ENCODE measurements at regions not wholly inside any gene's neighbourhood (a gene's known extent, or its start where the extent isn't known, plus 50 kb on each side); places are given as distances from the start of the nearest gene placed in this dataset.

- DNase-seq (ENCODE audit: low read depth), result no peak
These were observed 84.2 kb upstream of the S1PR1 start for GRCh38 chr1:101152633-101153032.

- no peak for DNase-seq (ENCODE audit: low read depth)
These were observed 85.5 kb upstream of the S1PR1 start for GRCh38 chr1:101151286-101151685.

- DNase-seq (ENCODE audit: low read depth), result no peak
These were observed 86.1 kb upstream of the S1PR1 start for GRCh38 chr1:101150670-101151069.

- DNase-seq (ENCODE audit: low read depth), result no peak
These were observed 86.6 kb upstream of the S1PR1 start for GRCh38 chr1:101150266-101150665.

- no peak for DNase-seq (ENCODE audit: low read depth)
These were observed 87.8 kb upstream of the S1PR1 start for GRCh38 chr1:101148980-101149379.

GRCh38 chr1:101147381-101147780 lies 89.4 kb upstream of the S1PR1 start:
- no peak for DNase-seq (ENCODE audit: low read depth)

GRCh38 chr1:101145449-101145820 lies 91.4 kb upstream of the S1PR1 start:
- DNase-seq (ENCODE audit: low read depth), result no peak

GRCh38 chr1:101144671-101145448 lies 92.0 kb upstream of the S1PR1 start:
- DNase-seq (ENCODE audit: low read depth), result no peak

GRCh38 chr1:101142244-101142643 lies 94.6 kb upstream of the S1PR1 start:
- DNase-seq (ENCODE audit: low read depth), result no peak

GRCh38 chr1:101141376-101141775 lies 95.4 kb upstream of the S1PR1 start:
- DNase-seq (ENCODE audit: low read depth), result no peak

- no peak for DNase-seq (ENCODE audit: low read depth)
These were observed 96.7 kb upstream of the S1PR1 start for GRCh38 chr1:101139821-101140718.

GRCh38 chr1:101139130-101139529 lies 97.7 kb upstream of the S1PR1 start:
- no peak for DNase-seq (ENCODE audit: low read depth)

GRCh38 chr1:101137144-101138126 lies 99.4 kb upstream of the S1PR1 start:
- DNase-seq (ENCODE audit: low read depth), result peak; percentile 69

GRCh38 chr1:101136739-101137138 lies 100.1 kb upstream of the S1PR1 start:
- no peak for DNase-seq (ENCODE audit: low read depth)

- DNase-seq (ENCODE audit: low read depth), result no peak
These were observed 100.5 kb upstream of the S1PR1 start for GRCh38 chr1:101136271-101136670.

- no peak for DNase-seq (ENCODE audit: low read depth)
These were observed 101.3 kb upstream of the S1PR1 start for GRCh38 chr1:101135526-101135925.

- DNase-seq (ENCODE audit: low read depth), result no peak
These were observed 105.5 kb upstream of the S1PR1 start for GRCh38 chr1:101131239-101131843.

- peak; percentile 70 for DNase-seq (ENCODE audit: low read depth)
These were observed 105.1 kb upstream of the DPH5 start for GRCh38 chr1:101130673-101131072.

GRCh38 chr1:101128846-101129245 lies 103.3 kb upstream of the DPH5 start:
- no peak for DNase-seq (ENCODE audit: low read depth)

- DNase-seq (ENCODE audit: low read depth), result no peak
These were observed 102.7 kb upstream of the DPH5 start for GRCh38 chr1:101128211-101128727.

GRCh38 chr1:101124405-101124804 lies 98.8 kb upstream of the DPH5 start:
- DNase-seq (ENCODE audit: low read depth), result no peak

All from non-pigmented ciliary epithelial cell (primary cell).